ENCODE measurements at regions not wholly inside any gene's neighbourhood (a gene's known extent, or its start where the extent isn't known, plus 50 kb on each side); places are given as distances from the start of the nearest gene placed in this dataset.

GRCh38 chr6:137755284-137755683 lies 111.8 kb upstream of the TNFAIP3 start:
- no peak overlapping the region for H3K27ac ChIP-seq
- H3K79me2 ChIP-seq = no peaks in the 10 kb centered on the region

DNA sequence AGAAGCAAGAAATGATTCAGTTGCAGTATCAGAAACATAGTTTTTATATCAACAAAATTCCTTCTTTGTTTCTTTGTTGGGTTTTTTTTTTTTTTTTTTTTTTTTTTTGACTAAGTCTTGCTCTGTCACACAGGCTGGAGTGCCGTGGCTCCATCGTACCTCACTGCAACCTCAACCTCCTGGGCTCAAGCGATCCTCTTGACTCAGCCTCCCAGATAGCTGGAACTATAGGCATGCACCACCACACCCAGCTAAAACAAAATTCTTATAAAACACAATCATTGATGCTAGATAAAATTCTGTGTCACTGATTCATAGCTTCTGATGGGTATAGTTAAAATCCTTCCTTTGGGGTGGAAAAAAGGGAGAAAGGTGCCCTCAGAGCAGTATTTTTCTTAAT lies 110.3 kb upstream of the TNFAIP3 start:
- no peaks in the 10 kb centered on the region for H3K4me1 ChIP-seq

More at GRCh38 chr6:137755284-137755683, 111.8 kb upstream of the TNFAIP3 start:
- no peak for TF ChIP-seq CTCF (IDR thresholded peaks at IDR 0.05)
- Histone ChIP-seq H3K9ac (no peak overlapping the region), H3K9me3 (ENCODE audit: control insufficient read depth, low read length) (no peaks in the 10 kb centered on the region), H3K36me3 (ENCODE audit: control insufficient read depth, insufficient read depth, low read length) (no peaks in the 10 kb centered on the region), H3K4me2 (ENCODE audit: low read length) (no peak overlapping the region), H3K27me3 (ENCODE audit: control insufficient read depth, insufficient read depth, low read length) (no peaks in the 10 kb centered on the region), H3K4me1 (no peaks in the 10 kb centered on the region), H3K4me3 (ENCODE audit: low read depth, low read length) (no peak overlapping the region), H2AFZ (no peak overlapping the region)

DNA sequence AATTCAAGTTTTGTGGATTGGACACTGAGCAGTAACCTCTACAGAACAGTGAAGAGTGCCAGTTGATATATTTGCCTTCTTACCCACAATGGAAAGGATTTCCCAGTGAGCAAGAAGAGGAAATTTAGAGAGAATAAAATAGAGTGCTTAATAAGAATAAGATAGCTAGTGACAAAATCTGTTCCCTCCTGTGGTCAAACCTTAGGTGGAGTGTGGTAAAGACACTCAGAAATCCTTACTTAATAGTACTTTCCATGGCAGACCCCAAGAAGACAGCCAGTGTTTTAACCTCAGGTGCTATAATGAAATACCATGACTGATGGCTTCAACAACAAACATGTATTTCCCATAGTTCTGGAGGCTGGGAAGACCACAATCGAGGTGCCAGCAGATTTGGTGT lies 108.4 kb upstream of the TNFAIP3 start:
- no peak overlapping the region for H3K27ac ChIP-seq
- no peaks in the 10 kb centered on the region for H3K36me3 ChIP-seq (ENCODE audit: control insufficient read depth, insufficient read depth, low read length)
- no peaks in the 10 kb centered on the region for H3K4me1 ChIP-seq
- no peaks in the 10 kb centered on the region for H3K27me3 ChIP-seq (ENCODE audit: control insufficient read depth, insufficient read depth, low read length)
- H3K4me3 ChIP-seq (ENCODE audit: low read depth, low read length) = no peak overlapping the region
- H3K79me2 ChIP-seq = no peaks in the 10 kb centered on the region
- H3K9me3 ChIP-seq (ENCODE audit: control insufficient read depth, low read length) = no peaks in the 10 kb centered on the region
- no peak overlapping the region for H3K9ac ChIP-seq
- no peak overlapping the region for H3K4me2 ChIP-seq (ENCODE audit: low read length)
- no peak overlapping the region for H2AFZ ChIP-seq
- TF ChIP-seq CTCF (IDR thresholded peaks at IDR 0.05) = no peak

More for the DNA sequence above, 110.3 kb upstream of the TNFAIP3 start:
- no peak for TF ChIP-seq CTCF (IDR thresholded peaks at IDR 0.05)
- H2AFZ ChIP-seq = no peak overlapping the region
- H3K27me3 ChIP-seq (ENCODE audit: control insufficient read depth, insufficient read depth, low read length) = no peaks in the 10 kb centered on the region
- H3K27ac ChIP-seq = no peak overlapping the region
- no peaks in the 10 kb centered on the region for H3K36me3 ChIP-seq (ENCODE audit: control insufficient read depth, insufficient read depth, low read length)
- no peaks in the 10 kb centered on the region for H3K79me2 ChIP-seq
- H3K4me3 ChIP-seq (ENCODE audit: low read depth, low read length) = no peak overlapping the region
- H3K9me3 ChIP-seq (ENCODE audit: control insufficient read depth, low read length) = no peaks in the 10 kb centered on the region
- H3K4me2 ChIP-seq (ENCODE audit: low read length) = no peak overlapping the region
- H3K9ac ChIP-seq = no peak overlapping the region

DNA sequence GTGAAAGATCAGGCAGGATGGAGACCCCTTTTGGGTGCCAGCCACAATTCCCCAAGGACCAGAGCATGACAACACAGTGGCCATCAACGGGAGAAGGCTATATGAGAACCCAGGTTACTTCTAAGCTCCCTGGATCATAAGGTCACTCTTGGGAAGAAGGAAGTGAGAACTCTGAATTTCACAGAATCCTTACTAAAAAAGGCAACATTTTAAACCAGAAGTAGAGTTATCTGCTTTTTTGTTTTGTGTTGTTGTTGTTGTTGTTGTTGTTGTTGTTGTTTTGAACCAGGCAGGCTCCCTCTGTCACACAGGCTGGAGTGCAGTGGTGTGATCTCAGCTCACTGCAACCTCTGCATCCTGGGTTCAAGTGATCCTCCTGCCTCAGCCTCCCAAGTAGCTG lies 107.4 kb upstream of the TNFAIP3 start:
- H3K79me2 ChIP-seq = no peaks in the 10 kb centered on the region
- no peak overlapping the region for H2AFZ ChIP-seq
- H3K4me3 ChIP-seq (ENCODE audit: low read depth, low read length) = no peak overlapping the region
- H3K4me2 ChIP-seq (ENCODE audit: low read length) = no peak overlapping the region
- H3K4me1 ChIP-seq = no peaks in the 10 kb centered on the region
- no peak overlapping the region for H3K27ac ChIP-seq
- H3K9ac ChIP-seq = no peak overlapping the region
- no peak for TF ChIP-seq CTCF (IDR thresholded peaks at IDR 0.05)
- H3K9me3 ChIP-seq (ENCODE audit: control insufficient read depth, low read length) = no peaks in the 10 kb centered on the region
- no peaks in the 10 kb centered on the region for H3K36me3 ChIP-seq (ENCODE audit: control insufficient read depth, insufficient read depth, low read length)
- H3K27me3 ChIP-seq (ENCODE audit: control insufficient read depth, insufficient read depth, low read length) = no peaks in the 10 kb centered on the region

DNA sequence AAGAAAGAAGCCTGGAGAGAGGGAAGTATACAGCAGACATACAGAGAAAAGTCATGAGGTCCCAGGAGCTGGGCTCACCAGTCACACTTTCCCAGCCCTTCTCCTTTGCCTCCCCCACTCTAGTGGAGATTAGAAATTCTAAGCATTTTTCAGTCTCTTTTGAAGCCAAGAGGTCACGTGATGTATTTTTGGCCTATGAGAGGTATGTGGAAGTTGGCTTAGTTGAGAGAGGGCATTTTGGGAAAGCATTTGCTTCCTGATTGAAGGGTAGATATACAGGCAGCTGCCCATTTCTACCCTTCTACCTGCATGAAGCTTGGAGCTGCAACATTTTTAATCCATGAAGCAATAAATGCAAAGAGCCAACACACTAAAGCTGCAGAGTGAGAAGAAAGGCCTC lies 106.0 kb upstream of the TNFAIP3 start:
- H3K36me3 ChIP-seq (ENCODE audit: control insufficient read depth, insufficient read depth, low read length) = no peaks in the 10 kb centered on the region
- H3K9ac ChIP-seq = no peak overlapping the region
- no peak for TF ChIP-seq CTCF (IDR thresholded peaks at IDR 0.05)
- H3K79me2 ChIP-seq = no peaks in the 10 kb centered on the region
- H3K4me2 ChIP-seq (ENCODE audit: low read length) = no peak overlapping the region
- H3K9me3 ChIP-seq (ENCODE audit: control insufficient read depth, low read length) = no peaks in the 10 kb centered on the region
- H2AFZ ChIP-seq = no peak overlapping the region
- no peaks in the 10 kb centered on the region for H3K4me1 ChIP-seq
- no peaks in the 10 kb centered on the region for H3K27me3 ChIP-seq (ENCODE audit: control insufficient read depth, insufficient read depth, low read length)
- no peak overlapping the region for H3K4me3 ChIP-seq (ENCODE audit: low read depth, low read length)
- H3K27ac ChIP-seq = no peak overlapping the region
